AG04450 (cell line): ENCODE measurements at regions not wholly inside any gene's neighbourhood (a gene's known extent, or its start where the extent isn't known, plus 50 kb on each side); places are given as distances from the start of the nearest gene placed in this dataset.
A peak's percentile ranks its signal among the peaks of the same experiment; 100 is the strongest.
"Not testable (repeated sequence)": the region's sequence is repeated elsewhere in the genome, so short reads cannot be mapped to it uniquely, and the experiment has no call there.

Experiments used
- CTCF ChIA-PET: fragments of 300-600, 350-600 bp; formaldehyde crosslinking; extraction: SDS; loops from one replicate; lab custom pipeline; 2022; ENCODE audit warnings: antibody characterized with exemption, inconsistent platforms; lab: Charles Lee
- POLR2A ChIA-PET: fragments of 350-600 bp; formaldehyde crosslinking; extraction: SDS; loops from one replicate; lab custom pipeline; 2021; ENCODE audit warnings: antibody characterized with exemption, inconsistent platforms; lab: Yijun Ruan, JAX
- DNase-seq: peaks from one replicate; pipeline ENCODE4 v3.0.0-alpha.2; 2011; ENCODE audit warnings: low read depth, low spot score
- H3K27ac ChIP-seq: one replicate; pipeline ENCODE4 v1.5.1; 2012; ENCODE audit warnings: low read depth, low read length, control low read depth
- H3K27me3 ChIP-seq: one replicate; pipeline ENCODE4 v1.6.0; 2012; ENCODE audit warnings: low read length; ENCODE audit not compliant: control insufficient read depth, insufficient read depth
- H3K4me3 ChIP-seq: 2 replicates; pipeline ENCODE4 v1.5.1; 2011; ENCODE audit warnings: mild to moderate bottlenecking, low read depth, low read length, control low read depth
- H3K9me3 ChIP-seq: 2 replicates; pipeline ENCODE4 v1.5.1; 2012; ENCODE audit warnings: low read length; ENCODE audit not compliant: control insufficient read depth, insufficient read depth
- CTCF ChIP-seq: IDR thresholded peaks from 2 replicates; pipeline ENCODE4 v1.5.1; 2011; ENCODE audit warnings: low read depth, low read length, control low read depth, inconsistent platforms

- H3K9me3 ChIP-seq, CTCF ChIA-PET, DNase-seq, H3K27ac ChIP-seq, H3K4me3 ChIP-seq, POLR2A ChIA-PET, H3K27me3 ChIP-seq: not testable (repeated sequence)
These were observed 51.5 kb upstream of the CDC42EP3 start for GRCh38 chr2:37722971-37723370.

GRCh38 chr2:37730037-37730818 lies 58.8 kb upstream of the CDC42EP3 start:
- no peak for DNase-seq
- POLR2A ChIA-PET = no interaction called here
- Histone ChIP-seq H3K27ac (no peak overlapping the region), H3K9me3 (no peaks in the 10 kb centered on the region), H3K4me3 (no peak overlapping the region), H3K27me3 (no peaks in the 10 kb centered on the region)
- CTCF ChIA-PET = interaction anchor here (0.8 kb wide), 1 partner anchor 147 kb away, joined by 3 read pairs; no protein-coding TSS in a partner anchor
- no peak for TF ChIP-seq CTCF

GRCh38 chr2:37732412-37732811 lies 61.0 kb upstream of the CDC42EP3 start:
- CTCF ChIA-PET, H3K9me3 ChIP-seq, H3K27me3 ChIP-seq, H3K4me3 ChIP-seq, H3K27ac ChIP-seq, DNase-seq, POLR2A ChIA-PET: not testable (repeated sequence)

GRCh38 chr2:37733251-37733650 lies 61.8 kb upstream of the CDC42EP3 start:
- no peak overlapping the region for H3K4me3 ChIP-seq
- POLR2A ChIA-PET = no interaction called here
- H3K27me3 ChIP-seq = no peaks in the 10 kb centered on the region
- H3K27ac ChIP-seq = no peak overlapping the region
- no peak for DNase-seq
- CTCF ChIA-PET = interaction anchor here (0.7 kb wide), 1 partner anchor 58 kb away, joined by 3 read pairs; no protein-coding TSS in a partner anchor
- no peaks in the 10 kb centered on the region for H3K9me3 ChIP-seq
- TF ChIP-seq CTCF = no peak

GRCh38 chr2:37733955-37734354 lies 62.5 kb upstream of the CDC42EP3 start:
- DNase-seq, H3K27ac ChIP-seq, H3K9me3 ChIP-seq, H3K4me3 ChIP-seq, H3K27me3 ChIP-seq, POLR2A ChIA-PET: not testable (repeated sequence)
- CTCF ChIA-PET = interaction anchor here (0.7 kb wide), 1 partner anchor 58 kb away, joined by 3 read pairs; no protein-coding TSS in a partner anchor

- H3K27me3 ChIP-seq, H3K4me3 ChIP-seq, H3K9me3 ChIP-seq: not testable (repeated sequence)
- ChIA-PET CTCF (interaction anchor here (0.6 kb wide), 1 partner anchor 201 kb away, joined by 3 read pairs; no protein-coding TSS in a partner anchor), POLR2A (interaction anchor here (0.9 to 1.8 kb wide), 2 partner anchors 23 to 33 kb away, joined by 3 to 7 read pairs; no protein-coding TSS in a partner anchor)
- peak; percentile 21 for DNase-seq
- peak overlapping the region; percentile 47 for H3K27ac ChIP-seq
These were observed 63.6 kb upstream of the CDC42EP3 start for GRCh38 chr2:37734891-37735523.

GRCh38 chr2:37735524-37735910 lies 64.1 kb upstream of the CDC42EP3 start:
- not testable (repeated sequence) for H3K4me3 ChIP-seq, H3K27me3 ChIP-seq, H3K27ac ChIP-seq, H3K9me3 ChIP-seq, DNase-seq
- ChIA-PET POLR2A (interaction anchor here (1.8 kb wide), 1 partner anchor 24 kb away, joined by 7 read pairs; no protein-coding TSS in a partner anchor), CTCF (interaction anchor here (0.6 to 1.0 kb wide), 2 partner anchors 142 to 201 kb away, joined by 3 to 4 read pairs; no protein-coding TSS in a partner anchor)
